ENCODE measurements at regions not wholly inside any gene's neighbourhood (a gene's known extent, or its start where the extent isn't known, plus 50 kb on each side); places are given as distances from the start of the nearest gene placed in this dataset.

DNA sequence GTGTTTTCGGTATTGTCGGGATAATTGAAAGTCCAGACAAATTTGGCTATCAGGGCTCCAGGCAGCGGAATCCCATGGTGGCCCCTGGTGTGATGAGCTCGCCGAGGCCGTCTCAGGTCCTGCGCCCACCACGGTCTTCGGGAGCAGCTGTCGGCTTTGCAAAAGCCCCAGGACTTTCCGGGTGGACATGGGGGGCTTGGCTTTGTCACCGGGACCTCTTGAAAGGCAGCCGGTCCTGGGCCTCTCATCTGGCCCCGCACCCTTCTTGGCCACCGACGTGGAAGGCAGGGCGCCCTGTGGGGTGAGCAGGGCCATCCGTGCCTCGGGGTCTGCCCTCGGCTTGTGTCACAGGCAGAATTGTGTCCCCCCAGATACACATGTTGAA lies 87.1 kb upstream of the ACTRT2 start:
- TF ChIP-seq CEBPB (IDR thresholded peaks at IDR 0.05; ENCODE audit: low read depth, low read length) = no peak
- TF ChIP-seq NFE2L2 (IDR thresholded peaks at IDR 0.05; ENCODE audit: low read depth, low read length) = no peak
- no peak for TF ChIP-seq USF2 (IDR thresholded peaks at IDR 0.05; ENCODE audit: low read depth, low read length)
- TF ChIP-seq MAZ (IDR thresholded peaks at IDR 0.05; ENCODE audit: borderline replicate concordance, low read depth, low read length) = no peak
- TF ChIP-seq POLR2A (IDR thresholded peaks at IDR 0.05; ENCODE audit: low read depth, low read length) = no peak
- TF ChIP-seq, protein P1, sequence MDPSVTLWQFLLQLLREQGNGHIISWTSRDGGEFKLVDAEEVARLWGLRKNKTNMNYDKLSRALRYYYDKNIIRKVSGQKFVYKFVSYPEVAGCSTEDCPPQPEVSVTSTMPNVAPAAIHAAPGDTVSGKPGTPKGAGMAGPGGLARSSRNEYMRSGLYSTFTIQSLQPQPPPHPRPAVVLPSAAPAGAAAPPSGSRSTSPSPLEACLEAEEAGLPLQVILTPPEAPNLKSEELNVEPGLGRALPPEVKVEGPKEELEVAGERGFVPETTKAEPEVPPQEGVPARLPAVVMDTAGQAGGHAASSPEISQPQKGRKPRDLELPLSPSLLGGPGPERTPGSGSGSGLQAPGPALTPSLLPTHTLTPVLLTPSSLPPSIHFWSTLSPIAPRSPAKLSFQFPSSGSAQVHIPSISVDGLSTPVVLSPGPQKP (IDR thresholded peaks at IDR 0.05; ENCODE audit: borderline replicate concordance, low read depth, low read length) = no peak
- no peak for TF ChIP-seq FOS (IDR thresholded peaks at IDR 0.05; ENCODE audit: low read depth, low read length)
- TF ChIP-seq RFX5 (IDR thresholded peaks at IDR 0.05; ENCODE audit: low read depth, low read length) = no peak
- TF ChIP-seq RCOR1 (IDR thresholded peaks at IDR 0.05; ENCODE audit: insufficient replicate concordance, low read length) = no peak
- TF ChIP-seq BHLHE40 (IDR thresholded peaks at IDR 0.05; ENCODE audit: low read depth, low read length) = no peak
- no peak for TF ChIP-seq RAD21 (IDR thresholded peaks at IDR 0.05; ENCODE audit: low read length)
- TF ChIP-seq MAFK (IDR thresholded peaks at IDR 0.05; ENCODE audit: low read depth, low read length) = no peak
- no peak for TF ChIP-seq MXI1 (IDR thresholded peaks at IDR 0.05; ENCODE audit: borderline replicate concordance, low read depth, low read length)
- TF ChIP-seq CHD1 (IDR thresholded peaks at IDR 0.05; ENCODE audit: low read depth, low read length) = no peak
- no peak for TF ChIP-seq CTCF (conservative IDR thresholded peaks at IDR 0.05; ENCODE audit: low read depth, low read length)
- TF ChIP-seq SMC3 (IDR thresholded peaks at IDR 0.05; ENCODE audit: low read depth, low read length) = no peak
- intact Hi-C loops (cut with micrococcal nuclease) = no loop called here
- Histone ChIP-seq H3K9me3 (ENCODE audit: control insufficient read depth, insufficient read depth, low read length) (peaks cover 76% of the 10 kb centered on the region), H3K27me3 (ENCODE audit: control insufficient read depth, insufficient read depth, low read length) (no peaks in the 10 kb centered on the region), H4K20me1 (ENCODE audit: insufficient read depth, low read length) (no peaks in the 10 kb centered on the region), H4K8ac (ENCODE audit: low read depth in 2 of 2, low read length in 2 of 2) (no peak overlapping the region), H3K36me3 (ENCODE audit: control insufficient read depth, insufficient read depth, low read length) (no peaks in the 10 kb centered on the region), H2AFZ (replicated peaks; ENCODE audit: low read length, poor library complexity) (no peak overlapping the region), H3K23ac (ENCODE audit: low read depth, low read length) (no peak overlapping the region), H4K5ac (ENCODE audit: low read depth, low read length) (no peak overlapping the region), H2BK20ac (ENCODE audit: low read depth, low read length) (no peak overlapping the region), H3K56ac (ENCODE audit: extremely low read depth, insufficient read depth, low read length) (no peak overlapping the region), H2AK9ac (replicated peaks; ENCODE audit: low read depth, low read length, poor library complexity) (no peak overlapping the region), H3K9me1 (ENCODE audit: insufficient read depth, low read length) (no peaks in the 10 kb centered on the region), H3K18ac (ENCODE audit: low read depth, low read length) (no peak overlapping the region), H3K4me1 (ENCODE audit: control insufficient read depth, insufficient read depth, low read length) (no peaks in the 10 kb centered on the region), H3K4me2 (ENCODE audit: low read depth, low read length) (no peak overlapping the region), H2BK120ac (ENCODE audit: low read depth, low read length) (no peak overlapping the region), H3K14ac (replicated peaks; ENCODE audit: low read depth, low read length) (no peak overlapping the region), H3K27ac (ENCODE audit: insufficient read depth, low read length) (no peak overlapping the region), H4K91ac (ENCODE audit: insufficient read depth, low read depth, low read length) (no peak overlapping the region), H3K4me3 (ENCODE audit: insufficient read depth, low read depth, low read length) (no peak overlapping the region), H2BK15ac (ENCODE audit: low read depth, low read length) (no peak overlapping the region), H3K9ac (ENCODE audit: low read depth, low read length) (no peak overlapping the region), H3K79me1 (ENCODE audit: low read depth in 1 of 2, low read length in 2 of 2) (no peaks in the 10 kb centered on the region), H2AK5ac (ENCODE audit: low read depth, low read length) (no peak overlapping the region), H3K4ac (ENCODE audit: low read depth, low read length) (no peak overlapping the region), H2BK5ac (ENCODE audit: low read depth, low read length, poor library complexity, severe bottlenecking) (no peak overlapping the region)
- WGBS, 2 experiments (ENCODE audit: extremely low coverage in 2 of 2, insufficient read length in 1 of 2) = 82% methylated on average over 10 of the region's 20 CpGs; no CpG with 5 or more reads in 1 of the 2 experiments
- no TSS peak for BruUV-seq (replicated peaks)
- ChIA-PET POLR2A (ENCODE audit: unreplicated experiment) (no interaction called here), CTCF (no interaction called here)
- dilution Hi-C loops (cut with HindIII; ENCODE audit: low sequenced_read_pairs, unreplicated experiment) = no loop called here
- in situ Hi-C loops (cut with MboI; ENCODE audit: low sequenced_read_pairs) = no loop called here
- DNase-seq (no peak), ATAC-seq (ENCODE audit: low read depth) (no peak)

Measured in IMR-90 (cell line).